ENCODE measurements at regions not wholly inside any gene's neighbourhood (a gene's known extent, or its start where the extent isn't known, plus 50 kb on each side); places are given as distances from the start of the nearest gene placed in this dataset.

GRCh38 chr11:79570104-79570503 lies 129.3 kb upstream of the TENM4 start:
- DNase-seq = peak in 1 of 2 donors; percentile 87

- no peak for DNase-seq
Observed at GRCh38 chr11:79564288-79564925, 123.6 kb upstream of the TENM4 start.

- DNase-seq = no peak
Observed at GRCh38 chr11:79561496-79561895, 120.7 kb upstream of the TENM4 start.

GRCh38 chr11:79550809-79551208 lies 110.0 kb upstream of the TENM4 start:
- no peak for DNase-seq

- no peak for DNase-seq
Observed at GRCh38 chr11:79547256-79547655, 106.4 kb upstream of the TENM4 start.

GRCh38 chr11:79546351-79546750 lies 105.5 kb upstream of the TENM4 start:
- DNase-seq = no peak

- no peak for DNase-seq
Observed at GRCh38 chr11:79544361-79544760, 103.5 kb upstream of the TENM4 start.

GRCh38 chr11:79543101-79543500 lies 102.3 kb upstream of the TENM4 start:
- no peak for DNase-seq

GRCh38 chr11:79541466-79541865 lies 100.6 kb upstream of the TENM4 start:
- no peak for DNase-seq

GRCh38 chr11:79538775-79539174 lies 97.9 kb upstream of the TENM4 start:
- no peak for DNase-seq

GRCh38 chr11:79536155-79536917 lies 95.5 kb upstream of the TENM4 start:
- DNase-seq = no peak

GRCh38 chr11:79535606-79536005 lies 94.8 kb upstream of the TENM4 start:
- no peak for DNase-seq

- DNase-seq = no peak
Observed at GRCh38 chr11:79525257-79525656, 84.4 kb upstream of the TENM4 start.

- DNase-seq = no peak
Observed at GRCh38 chr11:79522626-79523025, 81.8 kb upstream of the TENM4 start.

- no peak for DNase-seq
Observed at GRCh38 chr11:79520086-79520485, 79.3 kb upstream of the TENM4 start.

GRCh38 chr11:79515781-79516180 lies 75.0 kb upstream of the TENM4 start:
- DNase-seq = no peak

GRCh38 chr11:79514695-79515094 lies 73.9 kb upstream of the TENM4 start:
- DNase-seq = no peak

- no peak for DNase-seq
Observed at GRCh38 chr11:79514290-79514689, 73.5 kb upstream of the TENM4 start.

- DNase-seq = no peak
Observed at GRCh38 chr11:79512706-79513469, 72.1 kb upstream of the TENM4 start.

GRCh38 chr11:79510960-79511359 lies 70.1 kb upstream of the TENM4 start:
- no peak for DNase-seq

GRCh38 chr11:79508461-79508860 lies 67.6 kb upstream of the TENM4 start:
- DNase-seq = no peak

- no peak for DNase-seq
Observed at GRCh38 chr11:79507706-79508105, 66.9 kb upstream of the TENM4 start.

- DNase-seq = no peak
Observed at GRCh38 chr11:79506734-79507344, 66.0 kb upstream of the TENM4 start.

- DNase-seq = no peak
Observed at GRCh38 chr11:79506124-79506523, 65.3 kb upstream of the TENM4 start.

Data from bone marrow (tissue), 2 donors.